Tongue (tissue), 1 donor: ENCODE measurements at regions not wholly inside any gene's neighbourhood (a gene's known extent, or its start where the extent isn't known, plus 50 kb on each side); places are given as distances from the start of the nearest gene placed in this dataset.
A peak's percentile ranks its signal among the peaks of the same experiment; 100 is the strongest.
"Not testable (repeated sequence)": the region's sequence is repeated elsewhere in the genome, so short reads cannot be mapped to it uniquely, and the experiment has no call there.

Experiments used
- DNase-seq: peaks from one replicate; pipeline ENCODE4 v3.0.0-alpha.2; 2015

DNA sequence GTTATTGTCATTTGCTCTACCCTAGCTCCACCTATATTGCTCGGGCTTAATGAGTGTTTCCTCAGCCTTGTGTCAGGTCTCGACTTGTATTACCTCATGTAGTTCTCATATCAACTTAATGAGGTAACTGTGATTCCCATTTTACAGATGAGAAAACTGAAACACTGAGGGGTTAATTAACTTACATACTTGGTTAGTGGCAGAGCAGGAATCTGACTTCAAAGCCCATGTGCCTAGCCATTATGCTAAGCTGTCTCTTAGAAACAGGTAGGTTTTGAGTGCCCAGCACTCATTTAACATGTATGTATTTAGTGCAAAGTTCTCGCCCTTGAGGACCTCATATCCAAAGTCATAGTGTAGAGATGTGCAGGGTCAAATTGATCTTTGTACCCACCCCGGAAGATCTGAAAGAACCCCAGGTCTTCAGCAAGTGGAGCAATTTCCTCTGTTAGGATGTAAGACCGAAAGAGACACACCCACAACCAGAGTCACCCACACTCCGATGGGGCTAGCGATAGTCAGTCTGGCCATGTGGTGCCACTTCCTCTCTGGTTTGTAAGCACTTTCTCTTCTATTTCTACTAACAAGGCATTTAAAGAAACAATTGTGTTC is 121.0 kb upstream of the SLC39A10 start:
- DNase-seq, result no peak

DNA sequence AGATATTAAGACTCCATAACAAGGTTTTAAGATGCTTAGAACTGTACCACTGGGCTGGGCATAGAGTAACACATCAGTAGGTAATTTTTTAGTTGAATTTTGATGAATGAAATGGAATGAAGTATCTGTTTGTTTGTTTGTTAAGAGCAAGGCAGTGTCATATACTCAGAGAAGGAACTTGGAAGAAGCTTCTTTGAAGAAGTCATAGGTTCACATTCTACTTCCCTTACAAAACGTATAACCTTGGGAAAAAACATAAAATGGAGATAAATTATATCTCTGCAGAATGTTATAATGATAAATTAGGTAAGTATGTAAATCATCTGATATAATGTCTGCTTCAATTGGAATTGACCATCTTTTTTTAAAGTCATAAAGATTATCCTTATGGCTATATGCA is 122.1 kb upstream of the SLC39A10 start:
- no peak for DNase-seq

DNA sequence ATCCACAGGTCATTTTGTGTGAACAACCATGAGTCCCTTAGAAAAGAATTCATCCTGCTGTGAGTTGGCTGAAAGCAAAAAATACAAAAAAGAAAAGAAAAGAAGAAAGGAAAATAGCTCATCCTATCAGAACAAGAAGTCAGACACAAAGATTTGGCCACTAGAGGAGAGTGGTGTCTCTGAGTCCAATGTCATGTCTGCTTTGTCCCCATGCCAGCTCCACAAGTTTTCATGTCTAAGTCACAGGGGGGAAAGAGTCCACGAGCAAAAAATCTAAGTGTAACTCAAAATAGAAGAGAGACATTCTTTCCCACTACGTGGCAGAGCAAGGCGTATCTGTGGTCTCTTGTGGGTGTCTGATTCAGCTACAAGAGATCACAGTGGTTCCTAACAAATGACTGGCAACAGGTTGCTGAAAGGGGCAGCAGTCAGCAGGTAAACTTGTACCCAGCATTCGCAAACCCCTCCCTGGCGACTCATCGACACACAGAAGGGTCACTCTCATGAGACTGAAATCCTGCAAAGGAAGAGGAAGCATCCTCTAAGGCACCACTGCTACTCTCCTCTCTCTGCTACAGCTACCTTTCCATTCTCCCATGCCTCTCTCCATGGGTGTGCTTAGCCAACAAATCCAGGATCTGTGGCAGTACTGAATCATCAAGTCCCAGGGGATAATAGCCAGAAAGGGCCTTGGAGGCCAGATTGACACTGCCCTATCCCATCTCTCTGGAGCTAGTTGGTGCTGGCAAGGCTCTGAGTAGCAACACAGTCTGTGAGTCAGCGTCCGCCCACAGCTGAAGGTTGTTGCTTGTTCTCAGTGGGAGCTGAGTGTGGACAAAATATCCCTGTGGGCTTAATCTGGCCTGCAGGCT is 123.0 kb upstream of the SLC39A10 start:
- no peak for DNase-seq

GRCh38 chr2:195532628-195533271 is 124.3 kb upstream of the SLC39A10 start:
- DNase-seq, result no peak

GRCh38 chr2:195532255-195532627 is 124.8 kb upstream of the SLC39A10 start:
- no peak for DNase-seq

DNA sequence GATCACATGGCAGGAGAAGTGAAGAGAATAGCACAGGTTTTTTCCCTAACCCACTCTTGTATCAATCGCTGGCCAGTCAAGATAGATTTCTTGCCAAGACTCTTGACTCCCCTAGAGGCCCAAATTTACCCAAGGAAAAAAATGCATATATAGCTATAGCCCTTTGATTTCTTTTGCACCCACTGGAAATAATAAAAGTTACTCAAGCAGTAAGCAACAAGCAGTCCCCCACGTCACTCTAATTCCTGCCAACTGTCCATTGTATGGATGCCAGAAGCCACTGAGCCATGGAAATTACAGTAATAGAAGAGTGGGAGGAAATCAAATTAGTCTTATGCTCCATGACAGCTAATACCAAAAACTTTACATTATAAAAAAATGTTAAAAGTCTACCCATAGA is 125.3 kb upstream of the SLC39A10 start:
- DNase-seq, result peak; percentile 15

- not testable (repeated sequence) for DNase-seq
Measured at GRCh38 chr2:195523242-195523641, 133.8 kb upstream of the SLC39A10 start.

- no peak for DNase-seq
Measured at GRCh38 chr2:195521589-195521988, 135.4 kb upstream of the SLC39A10 start.

GRCh38 chr2:195520671-195521155 is 136.3 kb upstream of the SLC39A10 start:
- DNase-seq, result no peak

- DNase-seq, result no peak
Measured at GRCh38 chr2:195515551-195515950, 141.5 kb upstream of the SLC39A10 start.

GRCh38 chr2:195514365-195514764 is 142.7 kb upstream of the SLC39A10 start:
- no peak for DNase-seq

DNA sequence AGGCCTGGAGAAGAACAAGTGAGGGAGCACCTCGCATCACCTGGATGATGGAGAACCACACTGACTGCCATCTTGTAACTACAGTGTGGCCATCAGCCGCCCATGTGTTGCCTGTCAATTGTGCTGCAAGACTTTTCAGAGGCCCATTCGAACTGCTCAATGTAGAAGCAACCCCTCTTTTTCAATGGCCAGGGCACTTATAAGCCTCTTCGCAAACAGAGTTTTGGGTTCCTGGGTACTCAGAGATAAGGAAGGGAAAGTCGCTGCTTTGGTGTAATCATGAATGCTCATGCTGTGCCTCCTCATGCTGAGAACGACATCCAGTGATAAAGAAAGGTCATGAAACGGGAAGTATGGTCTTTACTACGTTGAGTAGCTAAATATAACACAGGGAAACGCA is 143.9 kb upstream of the SLC39A10 start:
- no peak for DNase-seq

- no peak for DNase-seq
Measured at GRCh38 chr2:195509551-195509950, 147.5 kb upstream of the SLC39A10 start.

DNA sequence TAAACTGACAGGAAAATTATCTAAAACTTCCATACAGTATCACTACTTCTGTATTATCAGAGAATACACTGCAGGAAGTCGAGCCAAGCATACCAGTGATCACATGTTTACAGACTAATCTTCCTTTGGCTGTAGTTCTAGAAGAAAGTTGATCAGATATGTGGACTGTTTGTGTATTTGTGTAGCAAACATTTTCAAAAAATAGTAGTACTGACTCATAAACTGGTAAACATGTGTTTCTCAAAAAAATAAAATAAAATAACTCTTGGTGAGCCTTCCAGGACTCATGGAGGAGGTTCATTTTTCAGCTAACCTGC is 148.9 kb upstream of the SLC39A10 start:
- DNase-seq, result no peak

GRCh38 chr2:195507447-195508138 is 149.4 kb upstream of the SLC39A10 start:
- no peak for DNase-seq

DNA sequence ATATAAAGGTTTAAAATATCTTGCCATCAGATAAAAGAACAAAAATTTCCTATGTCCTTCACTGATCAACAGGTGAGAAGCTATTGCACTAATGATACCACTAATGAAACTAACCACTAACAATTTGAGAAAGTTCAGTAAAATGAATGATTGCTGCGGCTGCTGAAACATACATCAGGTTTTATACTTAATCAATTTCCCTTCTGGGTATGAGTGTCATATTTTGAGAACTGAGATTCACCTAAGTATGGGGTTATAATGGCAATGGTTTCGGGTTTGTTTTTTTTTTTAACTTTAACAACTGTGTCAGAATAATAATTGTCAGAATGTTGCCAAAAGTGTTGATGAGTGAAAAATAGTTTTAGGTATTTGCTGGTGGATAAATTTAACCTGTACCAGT is 151.3 kb upstream of the SLC39A10 start:
- no peak for DNase-seq

GRCh38 chr2:195503208-195503607 is 153.8 kb upstream of the SLC39A10 start:
- DNase-seq, result no peak

- no peak for DNase-seq
Measured at GRCh38 chr2:195501746-195502145, 155.3 kb upstream of the SLC39A10 start.

DNA sequence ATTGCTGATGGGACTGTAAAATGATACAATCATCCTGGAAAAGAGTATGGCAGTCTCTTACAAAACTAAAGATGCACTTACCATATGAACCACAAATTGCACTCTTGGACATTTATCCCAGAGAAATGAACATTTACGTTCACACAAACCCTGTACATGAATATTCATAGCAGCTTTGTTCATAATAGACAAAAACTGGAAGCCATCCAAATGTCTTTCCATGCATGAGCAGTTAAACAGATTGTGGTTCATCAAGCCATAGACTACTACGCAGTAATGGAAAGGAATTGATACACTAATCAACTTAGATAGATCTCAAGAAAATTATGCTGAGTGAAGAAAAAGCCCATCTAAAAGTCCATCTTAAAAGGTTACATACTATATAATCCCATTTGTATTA is 156.1 kb upstream of the SLC39A10 start:
- no peak for DNase-seq

GRCh38 chr2:195498839-195499490 is 158.1 kb upstream of the SLC39A10 start:
- DNase-seq, result no peak

DNA sequence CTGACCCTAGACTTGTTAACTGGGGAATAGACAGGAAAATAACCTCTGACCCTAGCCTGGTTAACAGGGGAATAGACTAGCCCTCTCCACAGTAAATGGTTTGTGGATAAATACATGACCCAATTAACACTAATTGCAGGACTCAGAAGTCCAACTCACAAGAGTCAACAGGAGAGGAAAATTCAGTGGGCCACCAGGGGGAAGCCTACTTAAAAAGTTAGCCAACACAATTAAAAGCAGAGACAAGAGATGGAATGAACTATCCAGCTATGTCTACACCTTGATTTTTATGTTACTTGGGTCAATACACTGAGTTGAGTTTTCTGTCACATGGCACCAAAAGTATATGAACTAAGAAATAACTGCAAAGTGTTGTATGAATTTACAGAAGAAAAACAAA is 158.8 kb upstream of the SLC39A10 start:
- DNase-seq, result no peak

GRCh38 chr2:195496991-195497390 is 160.0 kb upstream of the SLC39A10 start:
- no peak for DNase-seq
